Raji (cell line): ENCODE measurements at regions not wholly inside any gene's neighbourhood (a gene's known extent, or its start where the extent isn't known, plus 50 kb on each side); places are given as distances from the start of the nearest gene placed in this dataset.

Experiments
- POLR2A ChIP-seq: IDR thresholded peaks from 2 replicates; pipeline ENCODE4 v1.6.1; 2011; ENCODE audit warnings: low read depth, low read length, control low read depth; ENCODE audit not compliant: insufficient read depth

- no peak for TF ChIP-seq POLR2A
Observed at GRCh38 chr13:90800082-90800746, 547.3 kb upstream of the MIR17HG start.

DNA sequence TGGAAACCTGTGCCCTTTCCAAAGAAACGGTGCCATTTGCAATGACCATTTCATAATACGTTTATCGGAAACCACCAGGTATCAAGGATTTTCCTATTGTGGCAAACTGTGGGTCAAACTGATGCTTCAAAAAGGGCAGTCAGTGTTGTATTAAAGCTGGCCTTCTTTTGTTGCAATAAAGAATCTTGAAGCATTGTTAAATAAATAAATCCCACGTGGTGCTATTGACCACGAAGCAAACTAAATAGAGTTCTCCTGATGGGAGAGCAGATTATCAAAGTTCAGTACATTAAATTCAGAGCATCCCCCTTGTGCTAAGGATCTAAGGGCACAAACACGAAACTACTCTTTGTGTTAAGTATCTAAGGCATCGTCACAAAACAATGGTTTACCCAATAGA is 545.9 kb upstream of the MIR17HG start:
- no peak for TF ChIP-seq POLR2A

DNA sequence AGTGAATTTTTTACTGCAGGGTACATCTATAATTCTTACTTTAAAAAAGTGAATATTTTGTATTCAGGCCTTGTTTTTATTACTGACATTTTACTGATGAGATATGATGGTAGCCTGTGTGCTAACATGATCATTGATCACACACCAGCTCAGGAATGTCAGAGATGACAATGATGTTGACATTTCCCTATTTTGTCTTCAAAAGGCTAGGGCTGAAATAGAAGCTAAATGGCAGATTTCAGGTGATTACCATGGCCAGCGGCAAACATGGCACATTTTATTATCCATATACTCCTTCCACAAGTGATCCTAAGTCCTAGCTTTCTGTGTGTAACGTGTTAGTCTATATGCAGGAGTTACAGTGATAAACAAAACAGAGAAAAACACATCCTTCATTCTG is 544.3 kb upstream of the MIR17HG start:
- TF ChIP-seq POLR2A, result no peak

DNA sequence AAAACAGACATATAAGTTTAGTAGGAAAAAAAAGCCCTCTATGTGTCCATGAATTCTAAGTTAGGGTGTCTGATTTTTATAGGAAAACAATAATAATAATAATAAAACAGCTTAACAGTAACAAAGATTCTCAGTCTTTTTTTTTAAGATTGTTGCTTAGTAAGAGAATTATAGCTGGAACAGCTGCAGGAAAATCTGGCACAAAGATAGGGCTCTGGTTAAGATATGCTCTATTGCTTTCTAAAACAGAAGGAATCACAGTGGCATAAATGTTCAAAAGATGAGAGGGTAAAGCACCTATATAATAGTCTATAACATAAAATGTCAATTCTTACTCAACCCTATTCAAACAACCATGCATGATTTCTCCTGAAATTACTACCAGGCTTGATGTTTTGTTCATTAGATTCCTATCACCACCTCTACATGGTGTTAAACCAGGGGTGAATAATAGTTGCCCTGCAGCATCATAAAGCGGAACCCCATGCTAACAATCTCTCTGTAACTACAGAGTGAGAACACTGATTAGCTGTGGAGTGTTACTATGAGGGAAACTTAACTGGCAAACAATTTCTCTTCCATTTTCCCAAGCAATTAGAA is 541.4 kb upstream of the MIR17HG start:
- TF ChIP-seq POLR2A, result no peak

DNA sequence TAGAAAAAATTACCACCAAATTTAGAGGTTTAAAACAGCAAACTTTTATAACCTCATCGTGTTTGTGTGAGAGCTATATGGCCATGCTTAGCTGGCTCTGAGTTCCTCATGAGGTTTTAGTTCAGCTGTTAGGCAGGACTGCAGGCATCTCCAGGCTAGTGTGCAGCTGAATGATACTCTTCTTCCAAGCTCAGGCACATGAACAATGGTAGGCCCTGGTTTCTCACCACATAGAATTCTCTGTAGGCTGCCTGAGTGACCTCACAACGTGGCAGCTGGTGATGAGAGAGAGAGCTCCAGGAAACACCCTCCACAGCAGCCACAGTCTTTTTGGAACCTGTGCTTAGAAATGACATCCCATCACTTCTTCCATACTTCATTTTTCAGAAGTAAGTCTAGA is 540.6 kb upstream of the MIR17HG start:
- TF ChIP-seq POLR2A, result no peak

DNA sequence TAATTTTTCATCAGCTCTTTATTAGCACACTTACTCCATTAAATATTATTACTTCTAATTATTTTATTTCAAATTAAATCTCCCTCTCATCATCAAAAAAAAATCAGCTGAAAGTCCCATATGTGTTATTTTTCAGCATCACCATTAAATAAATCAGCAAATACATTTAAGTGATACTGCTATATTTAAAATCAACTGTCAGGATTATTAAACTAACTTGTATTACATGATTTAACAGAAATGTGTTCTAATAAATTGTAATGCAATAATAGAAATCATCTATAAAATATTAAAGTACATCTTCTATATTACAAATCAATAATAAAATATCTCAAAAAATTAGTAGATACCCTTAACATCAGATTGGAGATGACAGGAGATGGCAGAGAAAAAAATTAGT is 538.6 kb upstream of the MIR17HG start:
- TF ChIP-seq POLR2A, result no peak

- TF ChIP-seq POLR2A, result no peak
Observed at GRCh38 chr13:90824032-90824431, 523.5 kb upstream of the MIR17HG start.

DNA sequence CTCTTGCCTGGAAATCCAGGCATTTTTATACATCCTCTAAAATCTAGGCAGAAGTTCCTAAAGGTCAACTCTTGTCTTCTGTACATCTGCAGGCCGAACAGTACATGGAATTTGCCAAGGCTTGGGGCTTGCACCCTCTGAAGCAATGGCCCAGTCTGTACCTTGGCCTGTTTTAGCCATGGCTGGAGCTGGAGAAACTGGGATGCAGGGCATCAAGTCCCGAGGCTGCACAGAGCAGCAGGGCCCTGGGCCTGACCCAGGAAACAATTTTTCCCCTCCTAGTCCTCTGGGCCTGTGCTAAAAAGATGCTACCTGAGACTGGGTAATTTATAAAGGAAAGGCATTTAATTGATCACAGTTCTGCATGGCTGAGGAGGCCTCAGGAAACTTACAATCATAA is 520.8 kb upstream of the MIR17HG start:
- no peak for TF ChIP-seq POLR2A

DNA sequence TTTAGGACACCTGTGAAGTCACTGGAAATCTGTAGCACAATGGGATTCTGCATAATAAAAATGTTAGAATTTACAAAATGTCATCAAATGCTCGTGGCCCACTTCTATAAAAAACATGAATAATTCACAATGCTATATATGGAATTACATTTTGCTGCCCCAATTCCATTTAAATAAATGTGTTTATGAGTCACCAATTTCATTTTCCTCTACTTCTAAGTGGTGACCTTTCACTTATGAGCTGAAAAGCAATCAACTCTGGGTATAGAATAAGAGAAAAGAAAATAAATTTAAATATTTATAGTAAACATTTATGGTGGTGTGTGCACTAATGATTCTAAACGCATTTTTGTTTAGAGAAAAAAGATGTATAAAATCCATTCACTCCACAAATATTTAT is 516.7 kb upstream of the MIR17HG start:
- TF ChIP-seq POLR2A, result no peak

DNA sequence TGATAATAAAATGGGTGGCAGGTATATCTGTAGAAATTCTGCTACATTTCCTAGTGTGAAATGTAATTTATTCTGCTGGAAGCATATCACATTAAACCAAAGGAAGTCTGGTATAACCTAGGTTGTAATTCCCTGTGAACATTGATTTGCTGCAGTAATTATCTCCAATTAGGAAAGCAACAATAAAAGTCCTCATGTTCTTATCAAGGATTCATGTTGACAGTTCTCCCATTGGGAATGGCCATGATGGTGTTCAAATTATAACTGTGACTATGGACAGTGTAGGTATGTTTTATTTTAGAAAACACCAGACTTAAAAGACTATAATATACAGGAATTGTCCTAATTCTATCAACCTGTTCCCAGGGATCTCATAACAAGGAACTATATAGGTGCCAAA is 513.5 kb upstream of the MIR17HG start:
- TF ChIP-seq POLR2A, result no peak

GRCh38 chr13:90834700-90835099 is 512.8 kb upstream of the MIR17HG start:
- no peak for TF ChIP-seq POLR2A

DNA sequence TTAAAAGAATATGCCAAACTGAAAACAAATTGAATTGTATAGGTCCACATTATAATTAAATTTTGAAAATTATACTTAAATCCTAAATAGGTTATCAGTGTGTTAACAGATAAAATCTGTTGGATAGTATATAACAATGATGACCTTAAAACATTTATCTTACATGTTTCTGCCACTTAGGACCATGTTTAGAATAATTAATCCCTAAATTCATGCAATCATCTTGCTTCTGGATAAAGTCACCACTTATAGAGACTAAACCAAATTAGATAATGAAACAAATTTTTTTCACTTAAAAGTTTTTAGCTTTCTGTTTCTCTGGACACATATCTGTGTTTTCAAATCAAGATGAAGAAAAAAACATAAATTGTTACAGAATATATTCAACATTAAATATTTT is 511.7 kb upstream of the MIR17HG start:
- no peak for TF ChIP-seq POLR2A

DNA sequence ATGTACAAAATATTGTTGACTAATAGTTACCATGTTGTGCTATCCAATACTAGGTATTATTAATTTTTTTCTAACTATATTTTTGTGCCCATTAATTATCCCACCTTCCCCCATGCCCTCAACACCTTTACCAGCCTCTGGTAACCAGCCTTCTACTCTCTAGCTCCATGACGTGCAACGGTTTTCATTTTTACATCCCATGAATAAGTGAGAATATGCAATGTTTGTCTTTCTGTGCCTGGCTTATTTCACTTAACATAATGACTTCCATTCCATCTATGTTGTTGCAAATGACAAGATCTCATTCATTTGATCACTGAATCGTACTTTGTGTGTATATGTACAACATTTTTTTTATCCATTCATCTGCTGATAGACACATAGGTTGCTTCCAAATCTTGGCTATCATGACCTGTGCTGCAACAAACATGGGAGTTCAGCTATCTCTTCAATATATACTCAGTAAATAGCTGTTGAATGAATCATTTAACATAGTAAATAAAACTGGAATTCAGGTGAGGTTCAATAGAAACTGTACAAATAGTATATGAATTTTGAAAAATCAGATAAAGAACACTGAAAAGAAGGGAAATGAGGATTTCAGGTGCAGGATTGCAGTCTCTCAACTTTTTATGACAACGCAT is 509.0 kb upstream of the MIR17HG start:
- no peak for TF ChIP-seq POLR2A

DNA sequence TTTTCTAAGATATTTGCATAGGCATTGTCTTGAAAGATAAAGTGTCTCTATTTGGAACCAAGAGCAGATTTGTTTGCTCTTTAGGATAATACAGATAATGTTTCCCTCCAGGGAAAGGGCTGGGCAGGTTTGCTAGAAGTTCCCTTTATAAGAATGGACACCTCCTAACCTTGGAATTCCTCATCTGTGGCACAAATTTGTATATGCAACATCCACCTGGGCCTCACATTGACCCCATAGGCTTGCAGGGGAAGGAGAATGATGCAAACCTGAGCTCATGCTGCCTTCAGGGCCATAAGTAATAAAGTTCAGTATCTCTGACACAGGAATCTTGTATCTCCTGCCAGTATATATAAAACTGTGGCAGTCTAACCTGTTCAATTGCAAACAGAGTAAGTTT is 508.4 kb upstream of the MIR17HG start:
- TF ChIP-seq POLR2A, result no peak

- no peak for TF ChIP-seq POLR2A
Observed at GRCh38 chr13:90846936-90847335, 500.6 kb upstream of the MIR17HG start.

DNA sequence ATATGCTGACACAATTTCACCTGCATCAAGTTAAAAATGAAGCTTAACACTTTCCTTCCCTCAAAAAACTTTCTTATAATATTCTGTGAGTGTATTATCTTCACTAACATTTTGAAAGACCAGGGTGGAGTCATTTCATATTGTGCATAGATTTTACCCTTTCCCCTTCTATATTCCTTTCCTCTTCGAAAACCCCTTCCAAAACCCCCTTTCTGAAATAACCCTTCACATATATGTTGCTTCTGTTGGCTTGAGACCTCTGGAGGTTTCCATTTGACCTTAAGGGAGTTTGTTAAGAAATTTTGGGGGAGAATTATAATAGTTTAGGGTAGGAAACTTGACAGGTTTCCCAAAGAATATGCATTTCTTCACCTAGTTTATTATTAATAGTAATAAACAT is 489.6 kb upstream of the MIR17HG start:
- TF ChIP-seq POLR2A, result no peak
